Vagina (tissue), 2 donors: ENCODE measurements at regions not wholly inside any gene's neighbourhood (a gene's known extent, or its start where the extent isn't known, plus 50 kb on each side); places are given as distances from the start of the nearest gene placed in this dataset.

Experiments used
- DNase-seq, 2 donors: peaks; one replicate each; pipeline ENCODE4 v3.0.0-alpha.2; 2017; ENCODE audit errors: extremely low spot score in 2 of 2
- H3K27ac ChIP-seq: fragments of 200-600 bp; sonication (generic); one replicate; pipeline ENCODE4 v1.5.1; 2019
- H3K27me3 ChIP-seq: fragments of 200-600 bp; sonication (generic); one replicate; pipeline ENCODE4 v1.5.1; 2019
- H3K36me3 ChIP-seq, 2 donors: fragments of 200-600 bp; sonication (generic); one replicate each; pipeline ENCODE4 v1.5.1; 2017 to 2019
- H3K4me1 ChIP-seq: fragments of 200-600 bp; sonication (generic); one replicate; pipeline ENCODE4 v1.5.1; 2019
- H3K4me3 ChIP-seq, 2 donors: fragments of 200-600 bp; sonication (generic); 1 replicate in 1 of 2; 2 replicates in 1 of 2; pipeline ENCODE4 v1.5.1; 2016 to 2019
- H3K9me3 ChIP-seq: fragments of 200-600 bp; sonication (generic); one replicate; pipeline ENCODE4 v1.5.1; 2019
- CTCF ChIP-seq, 3 experiments: fragments of 450-650 bp in 2 of 3; fragments of 200-600 bp in 1 of 3; sonication (generic) in 1 of 3; IDR thresholded peaks; one replicate each; pipeline ENCODE4 v1.5.1; 2017 to 2019; ENCODE audit warnings: antibody characterized with exemption in 3 of 3, mild to moderate bottlenecking in 2 of 3, moderate library complexity in 2 of 3
- POLR2A ChIP-seq, 2 donors: fragments of 450-650 bp; IDR thresholded peaks; one replicate each; pipeline ENCODE4 v1.6.1; 2017; ENCODE audit warnings: antibody characterized with exemption in 2 of 2, mild to moderate bottlenecking in 2 of 2, moderate library complexity in 2 of 2
- POLR2AphosphoS5 ChIP-seq, 2 donors: sonication (generic); formaldehyde crosslinking; IDR thresholded peaks; one replicate each; pipeline ENCODE4 v1.9.0; 2017; ENCODE audit warnings: antibody characterized with exemption in 2 of 2, mild to moderate bottlenecking in 2 of 2, low read depth in 1 of 2; ENCODE audit not compliant: insufficient read depth in 1 of 2
- intact Hi-C: fragments of 100-400 bp; cut with DNase I; formaldehyde crosslinking; loops from one replicate; pipeline ENCODE4 v1.15.1; 2023

- Histone ChIP-seq H3K9me3 (no peaks in the 10 kb centered on the region), H3K36me3 (no peaks in the 10 kb centered on the region), H3K27ac (no peak overlapping the region), H3K4me1 (no peaks in the 10 kb centered on the region), H3K4me3 (no peak overlapping the region), H3K27me3 (no peaks in the 10 kb centered on the region)
- intact Hi-C loops: no loop called here
- DNase-seq: no peak
- TF ChIP-seq CTCF (IDR thresholded peaks at IDR 0.05): no peak
- TF ChIP-seq POLR2A (IDR thresholded peaks at IDR 0.05): no peak
- TF ChIP-seq POLR2AphosphoS5 (IDR thresholded peaks at IDR 0.05; ENCODE audit: insufficient read depth in 1 of 2, low read depth in 1 of 2): no peak
These were observed 199.0 kb downstream of the ETS1 start for GRCh38 chr11:128388206-128388815.

- Histone ChIP-seq H3K4me1 (no peaks in the 10 kb centered on the region), H3K27ac (no peak overlapping the region), H3K4me3 (no peak overlapping the region), H3K9me3 (no peaks in the 10 kb centered on the region), H3K27me3 (no peaks in the 10 kb centered on the region), H3K36me3 (no peaks in the 10 kb centered on the region)
- DNase-seq: no peak
- TF ChIP-seq CTCF (IDR thresholded peaks at IDR 0.05) (no peak), POLR2AphosphoS5 (IDR thresholded peaks at IDR 0.05; ENCODE audit: insufficient read depth in 1 of 2, low read depth in 1 of 2) (no peak), POLR2A (IDR thresholded peaks at IDR 0.05) (no peak)
- intact Hi-C loops: no loop called here
These were observed 207.5 kb downstream of the ETS1 start for GRCh38 chr11:128379587-128380580.

GRCh38 chr11:128375961-128376360 is 211.4 kb downstream of the ETS1 start:
- no peak overlapping the region for H3K4me3 ChIP-seq
- no peak for DNase-seq
- no peaks in the 10 kb centered on the region for H3K36me3 ChIP-seq
- no peaks in the 10 kb centered on the region for H3K9me3 ChIP-seq
- H3K4me1 ChIP-seq: no peaks in the 10 kb centered on the region
- H3K27me3 ChIP-seq: no peaks in the 10 kb centered on the region
- intact Hi-C loops: no loop called here
- TF ChIP-seq POLR2AphosphoS5 (IDR thresholded peaks at IDR 0.05; ENCODE audit: insufficient read depth in 1 of 2, low read depth in 1 of 2) (no peak), CTCF (IDR thresholded peaks at IDR 0.05) (no peak), POLR2A (IDR thresholded peaks at IDR 0.05) (no peak)
- no peak overlapping the region for H3K27ac ChIP-seq

- H3K4me3 ChIP-seq: no peak overlapping the region
- DNase-seq: no peak
- H3K4me1 ChIP-seq: no peaks in the 10 kb centered on the region
- intact Hi-C loops: no loop called here
- H3K36me3 ChIP-seq: no peaks in the 10 kb centered on the region
- no peaks in the 10 kb centered on the region for H3K27me3 ChIP-seq
- TF ChIP-seq POLR2AphosphoS5 (IDR thresholded peaks at IDR 0.05; ENCODE audit: insufficient read depth in 1 of 2, low read depth in 1 of 2): no peak
- no peak for TF ChIP-seq CTCF (IDR thresholded peaks at IDR 0.05)
- no peak for TF ChIP-seq POLR2A (IDR thresholded peaks at IDR 0.05)
- H3K27ac ChIP-seq: no peak overlapping the region
- no peaks in the 10 kb centered on the region for H3K9me3 ChIP-seq
These were observed 213.3 kb downstream of the ETS1 start for GRCh38 chr11:128374026-128374425.

- Histone ChIP-seq H3K27ac (no peak overlapping the region), H3K27me3 (no peaks in the 10 kb centered on the region), H3K4me3 (no peak overlapping the region), H3K4me1 (no peaks in the 10 kb centered on the region), H3K36me3 (no peaks in the 10 kb centered on the region), H3K9me3 (no peaks in the 10 kb centered on the region)
- no peak for DNase-seq
- intact Hi-C loops: no loop called here
- TF ChIP-seq POLR2AphosphoS5 (IDR thresholded peaks at IDR 0.05; ENCODE audit: insufficient read depth in 1 of 2, low read depth in 1 of 2): no peak
- no peak for TF ChIP-seq CTCF (IDR thresholded peaks at IDR 0.05)
- TF ChIP-seq POLR2A (IDR thresholded peaks at IDR 0.05): no peak
These were observed 214.4 kb downstream of the ETS1 start for GRCh38 chr11:128372977-128373376.
